Fibroblast of skin of back (primary cell): ENCODE measurements at regions not wholly inside any gene's neighbourhood (a gene's known extent, or its start where the extent isn't known, plus 50 kb on each side); places are given as distances from the start of the nearest gene placed in this dataset.
A peak's percentile ranks its signal among the peaks of the same experiment; 100 is the strongest.
"Not testable (repeated sequence)": the region's sequence is repeated elsewhere in the genome, so short reads cannot be mapped to it uniquely, and the experiment has no call there.

Experiments
- DNase-seq: peaks from one replicate; pipeline ENCODE4 v3.0.0-alpha.2; 2013

GRCh38 chrX:42832764-42833549, 55.0 kb upstream of the PPP1R2C start:
- DNase-seq: no peak

- not testable (repeated sequence) for DNase-seq
Measured at GRCh38 chrX:42833550-42833940, 55.6 kb upstream of the PPP1R2C start.

GRCh38 chrX:42837101-42837726, 59.3 kb upstream of the PPP1R2C start:
- no peak for DNase-seq

DNA sequence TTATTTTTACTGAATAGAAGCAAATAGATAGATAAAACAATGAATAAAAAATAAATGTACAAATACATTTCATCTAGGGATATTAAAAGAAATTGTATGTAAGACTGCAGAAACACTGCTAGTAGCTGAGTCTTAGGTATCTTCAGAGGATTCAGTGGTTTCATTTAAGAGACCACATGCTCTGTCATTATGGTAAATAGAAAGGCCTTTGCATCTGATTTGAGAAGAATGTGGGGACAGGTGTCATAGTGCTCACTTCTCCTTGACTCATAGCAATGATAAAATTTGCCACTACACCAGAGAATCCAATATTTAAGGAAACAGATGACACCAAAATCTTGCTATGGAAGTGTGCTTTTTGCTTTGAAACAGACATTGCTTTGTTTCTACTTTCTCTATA, 59.8 kb upstream of the PPP1R2C start:
- no peak for DNase-seq

DNA sequence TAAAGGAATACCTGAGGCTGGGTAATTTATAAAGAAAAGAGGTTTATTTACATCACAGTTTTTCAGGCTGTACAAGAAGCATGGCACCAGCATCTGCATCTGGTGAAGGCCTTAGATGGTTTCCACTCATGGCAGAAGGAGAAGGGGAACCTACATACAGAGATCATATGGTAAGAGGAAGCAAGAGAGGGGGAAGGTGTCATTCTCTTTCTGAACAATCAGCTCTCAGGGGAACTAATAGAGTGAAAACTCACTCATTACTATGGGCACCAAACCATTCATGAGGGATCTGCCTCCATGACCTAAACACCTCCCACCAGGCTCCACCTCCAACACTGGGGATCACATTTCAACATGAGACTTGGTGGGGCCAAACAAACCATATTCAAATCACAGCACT, 61.7 kb upstream of the PPP1R2C start:
- DNase-seq: no peak

DNA sequence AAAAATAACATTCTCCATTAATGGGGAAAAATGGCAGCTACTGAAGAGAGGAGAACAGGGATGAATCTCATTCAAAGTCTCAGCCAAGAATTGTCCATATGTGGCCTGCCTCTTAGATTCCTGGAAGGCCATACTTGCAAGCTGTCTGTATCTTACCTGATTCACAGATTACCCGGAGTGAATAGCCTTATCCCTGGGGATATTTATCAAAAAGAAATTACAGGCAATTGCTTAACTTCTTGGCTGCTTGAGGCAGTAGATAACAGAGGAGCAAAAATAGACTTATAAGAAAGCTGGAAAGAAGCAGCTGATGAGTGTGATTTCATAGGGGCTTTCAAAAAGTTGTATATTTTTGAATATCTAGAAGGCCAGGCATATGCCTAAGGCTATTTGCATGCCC, 68.8 kb upstream of the PPP1R2C start:
- DNase-seq: no peak

DNA sequence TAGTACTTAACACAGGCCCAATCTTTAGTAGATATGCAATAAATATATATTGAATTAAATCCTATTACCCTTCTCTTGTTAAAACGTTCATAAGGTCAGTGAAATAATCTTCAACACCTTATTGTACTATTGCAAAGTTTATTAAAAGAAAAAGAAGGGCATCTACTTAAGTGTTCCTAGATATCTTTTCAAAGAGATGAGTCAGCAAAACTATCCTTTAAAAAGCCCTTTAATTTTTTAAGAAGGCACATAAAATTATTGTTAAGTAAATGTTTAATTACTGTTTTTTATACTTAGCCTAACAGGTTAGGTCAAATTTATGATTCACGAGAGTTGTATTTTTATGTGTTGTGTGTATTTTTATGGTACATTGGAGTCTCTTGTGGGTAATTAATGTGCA, 77.3 kb upstream of the PPP1R2C start:
- no peak for DNase-seq

DNA sequence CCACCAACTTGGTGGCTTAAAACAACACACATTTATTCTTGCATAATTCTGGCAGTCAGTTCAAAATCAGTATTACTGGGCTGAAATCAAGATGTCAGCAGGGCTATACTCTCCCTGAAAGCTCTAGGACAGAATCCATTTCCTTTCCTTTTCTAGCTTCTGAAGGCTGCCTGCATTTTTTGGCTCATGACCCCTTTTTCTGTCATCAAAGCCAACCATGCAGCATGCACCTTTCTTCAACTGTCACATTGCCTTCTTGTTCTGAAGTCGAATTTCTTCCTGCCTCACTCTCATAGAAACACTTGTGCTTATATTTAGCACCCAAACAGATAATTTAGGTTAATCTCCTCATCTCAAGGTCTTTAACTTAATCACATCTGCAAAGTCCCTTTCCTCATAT, 79.8 kb upstream of the PPP1R2C start:
- DNase-seq: no peak

DNA sequence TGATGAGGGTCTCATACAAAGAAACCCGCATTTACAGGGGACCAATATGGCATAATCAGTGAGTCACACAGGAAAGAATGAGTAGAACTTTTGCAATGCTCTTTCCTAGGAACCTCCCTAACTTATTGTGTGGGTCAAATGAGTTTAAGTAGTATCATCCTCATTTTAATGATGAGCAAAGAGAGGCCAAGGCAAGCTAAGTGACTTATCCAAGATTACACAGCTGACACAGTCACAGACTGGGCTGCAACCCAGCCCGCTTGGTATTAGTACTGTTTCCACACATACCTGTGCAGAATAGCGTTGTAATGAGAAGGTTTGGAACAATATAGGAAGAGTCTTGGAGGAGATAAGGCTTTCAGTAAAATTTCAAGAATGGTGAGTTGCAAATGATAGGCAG, 91.0 kb upstream of the PPP1R2C start:
- no peak for DNase-seq

DNA sequence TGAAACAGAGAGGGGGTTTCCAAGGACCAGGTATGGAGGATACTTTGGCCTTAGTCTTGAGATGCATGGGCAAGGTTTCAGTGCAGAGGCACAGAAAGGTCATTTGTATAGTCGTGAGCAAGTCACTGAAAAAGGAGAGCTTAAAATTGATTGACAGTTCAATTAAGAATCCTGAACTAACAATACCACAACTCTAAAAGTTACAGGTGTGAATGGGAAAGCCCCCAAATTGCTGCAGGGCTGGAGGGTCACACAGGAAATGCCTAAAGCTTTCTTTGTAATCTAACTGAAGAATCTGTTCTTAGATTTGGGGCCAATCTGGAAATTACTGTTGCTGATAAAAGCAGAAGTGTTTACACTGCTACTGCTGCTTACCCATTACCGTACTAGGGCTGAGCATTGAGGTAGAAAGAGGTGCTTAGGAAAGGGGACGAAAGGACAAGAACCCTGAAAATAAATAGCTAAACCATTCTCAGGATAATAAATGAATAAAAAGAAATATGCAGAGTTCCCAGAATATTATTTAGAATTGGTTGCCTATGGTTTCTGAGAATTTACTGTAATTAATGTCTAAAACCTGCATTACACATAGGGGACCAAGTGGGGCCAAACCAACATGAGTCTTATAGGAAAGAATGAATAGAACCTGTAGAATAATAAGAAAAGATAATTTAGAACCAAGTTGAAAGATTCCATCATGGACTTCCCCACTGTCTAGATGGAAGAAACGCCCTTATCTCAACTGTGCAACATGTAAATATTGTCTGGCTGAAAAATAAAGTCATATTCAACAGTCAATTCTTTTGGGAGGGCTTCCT, 91.9 kb upstream of the PPP1R2C start:
- no peak for DNase-seq

DNA sequence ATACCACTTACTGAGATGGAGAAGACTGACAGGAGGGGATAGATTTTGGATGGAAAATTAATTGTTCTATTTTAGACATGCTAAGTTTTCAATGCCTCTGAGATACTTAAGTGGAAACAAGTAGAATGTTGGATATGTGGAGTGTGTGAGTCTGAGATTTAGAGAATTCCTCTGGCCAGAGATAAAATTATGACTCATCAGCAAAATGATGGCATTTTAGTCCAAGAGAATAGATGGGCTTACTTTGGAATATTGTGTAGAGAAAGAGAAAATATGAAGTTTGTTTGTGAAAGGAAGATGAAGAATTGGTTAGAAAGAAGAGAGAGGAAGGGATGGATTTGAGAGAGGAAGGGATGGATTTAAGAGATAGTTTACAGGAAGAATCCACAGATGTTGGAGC, 108.6 kb upstream of the PPP1R2C start:
- peak; percentile 2 for DNase-seq

DNA sequence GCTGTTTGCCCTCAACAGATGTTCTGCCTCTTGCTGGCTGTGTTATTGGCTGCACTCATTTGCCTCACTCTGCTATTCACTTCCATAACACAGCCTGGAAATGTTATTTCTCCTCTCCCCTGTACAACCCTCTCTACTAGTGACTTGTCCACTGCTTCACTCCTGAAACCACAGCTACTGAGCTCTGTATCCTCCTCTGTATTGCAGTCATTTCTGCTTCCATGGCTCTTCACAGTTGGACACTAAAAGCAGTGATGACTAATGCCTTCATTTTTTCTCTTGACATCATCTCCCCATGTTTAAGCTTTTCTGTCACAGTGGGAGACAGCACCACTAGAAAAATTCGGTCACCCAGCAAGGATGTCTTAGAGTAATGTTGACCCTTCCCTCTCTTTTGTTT, 123.0 kb upstream of the PPP1R2C start:
- peak; percentile 47 for DNase-seq

DNA sequence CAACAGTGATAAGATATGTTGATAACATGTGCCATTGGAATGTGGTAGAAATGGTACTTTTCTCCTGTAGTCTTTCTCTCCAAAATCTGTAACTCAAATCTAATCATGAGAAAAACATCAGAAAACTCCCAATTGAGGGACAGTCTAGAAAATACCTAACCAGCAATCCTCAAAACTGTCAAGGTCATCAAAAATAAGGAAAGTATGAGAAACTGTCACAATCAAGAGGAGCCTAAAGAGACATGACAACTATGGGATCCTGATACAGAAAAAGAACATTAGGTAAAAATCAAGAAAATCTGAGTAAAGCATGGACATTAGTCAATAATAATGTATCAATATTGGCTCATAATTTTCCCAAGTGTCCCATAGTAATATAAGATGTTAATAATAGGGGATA, 124.5 kb upstream of the PPP1R2C start:
- DNase-seq: no peak

GRCh38 chrX:42920752-42921151, 142.8 kb upstream of the PPP1R2C start:
- DNase-seq: no peak

GRCh38 chrX:42930071-42930470, 152.1 kb upstream of the PPP1R2C start:
- DNase-seq: no peak

DNA sequence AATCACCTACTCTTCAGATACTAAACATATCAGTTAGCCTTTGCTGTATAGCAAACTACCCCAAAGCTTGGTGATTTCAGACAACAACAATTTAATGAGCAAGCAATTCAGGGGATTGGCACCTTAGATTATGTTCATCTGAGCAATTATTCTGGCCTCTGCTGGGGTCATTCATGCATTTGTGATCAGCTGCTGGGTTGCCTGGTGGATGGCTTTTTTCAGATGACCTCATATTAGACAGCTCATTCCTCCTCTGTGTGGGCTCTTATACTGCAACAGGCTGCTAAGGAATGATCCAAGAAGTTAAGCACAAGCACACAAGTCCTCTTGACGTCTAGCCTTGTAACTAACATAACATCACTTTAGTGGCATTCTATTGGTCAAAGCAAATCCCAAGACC, 153.0 kb upstream of the PPP1R2C start:
- no peak for DNase-seq

- DNase-seq: no peak
Measured at GRCh38 chrX:42933187-42933586, 155.2 kb upstream of the PPP1R2C start.

GRCh38 chrX:42934020-42934726, 156.2 kb upstream of the PPP1R2C start:
- peak; percentile 1 for DNase-seq

GRCh38 chrX:42941671-42942070, 163.7 kb upstream of the PPP1R2C start:
- DNase-seq: no peak

- DNase-seq: no peak
Measured at GRCh38 chrX:42943051-42943974, 165.3 kb upstream of the PPP1R2C start.

DNA sequence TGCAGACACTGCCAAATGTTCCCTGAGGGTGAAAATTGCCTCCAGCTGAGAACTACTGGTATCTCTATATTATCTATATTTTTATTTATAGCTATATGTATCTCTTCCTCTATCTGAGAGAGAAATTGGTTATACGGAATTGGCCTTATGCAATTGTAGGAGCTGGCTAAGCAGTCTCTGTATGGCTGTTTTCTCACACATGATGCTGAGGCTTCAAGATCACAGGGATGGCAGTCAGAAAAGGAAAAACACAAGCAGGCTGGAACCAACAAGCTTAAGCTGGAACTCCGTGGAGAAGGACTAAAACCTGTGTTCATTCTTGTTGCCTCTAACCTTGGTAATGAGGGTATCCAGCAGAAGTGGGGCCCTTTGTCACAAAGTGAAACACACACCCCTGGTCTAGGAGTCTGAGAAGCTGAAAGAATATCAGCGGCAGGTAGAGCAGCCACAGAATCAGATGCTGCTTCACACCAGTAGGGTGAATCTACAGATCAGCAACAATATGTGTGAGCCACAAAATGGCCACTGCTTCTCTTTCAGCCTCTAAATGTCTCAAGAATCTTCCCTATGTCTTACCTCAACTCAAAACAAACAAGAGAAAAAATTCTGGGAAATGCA, 166.5 kb upstream of the PPP1R2C start:
- no peak for DNase-seq
